Stimulated activated CD4-positive, alpha-beta T cell treated with anti-CD3 and anti-CD28 coated beads, Interleukin-15, amount 100 ng/mL, for 24 hours (primary cell): ENCODE measurements at regions not wholly inside any gene's neighbourhood (a gene's known extent, or its start where the extent isn't known, plus 50 kb on each side); places are given as distances from the start of the nearest gene placed in this dataset.
"Not testable (repeated sequence)": the region's sequence is repeated elsewhere in the genome, so short reads cannot be mapped to it uniquely, and the experiment has no call there.

ENCODE experiments used
- DNase-seq: peaks from one replicate; pipeline ENCODE4 v3.0.0-alpha.2; 2020

- DNase-seq, result no peak
These were observed 691.4 kb downstream of the PCDH7 start for GRCh38 chr4:31411565-31411964.

- no peak for DNase-seq
These were observed 695.5 kb downstream of the PCDH7 start for GRCh38 chr4:31415629-31416028.

- DNase-seq, result no peak
These were observed 696.3 kb downstream of the PCDH7 start for GRCh38 chr4:31416498-31416897.

GRCh38 chr4:31417040-31417439 is 696.9 kb downstream of the PCDH7 start:
- DNase-seq, result no peak

GRCh38 chr4:31422006-31422405 is 701.8 kb downstream of the PCDH7 start:
- no peak for DNase-seq

- DNase-seq, result no peak
These were observed 707.5 kb downstream of the PCDH7 start for GRCh38 chr4:31427691-31428090.

- no peak for DNase-seq
These were observed 722.1 kb downstream of the PCDH7 start for GRCh38 chr4:31442236-31442635.

- no peak for DNase-seq
These were observed 725.4 kb downstream of the PCDH7 start for GRCh38 chr4:31445526-31445925.

GRCh38 chr4:31455612-31456011 is 735.4 kb downstream of the PCDH7 start:
- DNase-seq, result no peak

GRCh38 chr4:31458813-31459212 is 738.6 kb downstream of the PCDH7 start:
- no peak for DNase-seq

GRCh38 chr4:31461421-31461820 is 741.3 kb downstream of the PCDH7 start:
- DNase-seq, result no peak

- no peak for DNase-seq
These were observed 747.6 kb downstream of the PCDH7 start for GRCh38 chr4:31467781-31468180.

GRCh38 chr4:31474221-31474620 is 754.1 kb downstream of the PCDH7 start:
- no peak for DNase-seq

GRCh38 chr4:31482691-31483090 is 762.5 kb downstream of the PCDH7 start:
- DNase-seq, result no peak

GRCh38 chr4:31499216-31499615 is 779.0 kb downstream of the PCDH7 start:
- not testable (repeated sequence) for DNase-seq

- no peak for DNase-seq
These were observed 796.4 kb downstream of the PCDH7 start for GRCh38 chr4:31516520-31516919.

- no peak for DNase-seq
These were observed 798.7 kb downstream of the PCDH7 start for GRCh38 chr4:31518796-31519250.

GRCh38 chr4:31530555-31530954 is 810.4 kb downstream of the PCDH7 start:
- no peak for DNase-seq

GRCh38 chr4:31538877-31539276 is 818.7 kb downstream of the PCDH7 start:
- DNase-seq, result no peak

GRCh38 chr4:31539284-31540069 is 819.3 kb downstream of the PCDH7 start:
- no peak for DNase-seq

GRCh38 chr4:31545330-31545729 is 825.2 kb downstream of the PCDH7 start:
- DNase-seq, result no peak

- DNase-seq, result no peak
These were observed 825.6 kb downstream of the PCDH7 start for GRCh38 chr4:31545755-31546154.

- no peak for DNase-seq
These were observed 827.9 kb downstream of the PCDH7 start for GRCh38 chr4:31548021-31548420.

- DNase-seq, result no peak
These were observed 828.7 kb downstream of the PCDH7 start for GRCh38 chr4:31548823-31549222.

- no peak for DNase-seq
These were observed 829.1 kb downstream of the PCDH7 start for GRCh38 chr4:31549256-31549655.
